K562 (cell line): ENCODE measurements at regions not wholly inside any gene's neighbourhood (a gene's known extent, or its start where the extent isn't known, plus 50 kb on each side); places are given as distances from the start of the nearest gene placed in this dataset.

Experiments used
- ATAC-seq: fragments of 200-7000 bp; cut with Tn5 transposase; 3 replicates; pipeline ENCODE4 v1.9.1; 2020; ENCODE audit warnings: moderate library complexity
- BruUV-seq: library from RNA; stranded (reverse); fragments of 400-500 nt; replicated peaks from 2 replicates; lab custom pipeline; 2021; lab: Mats Ljungman, UMichigan
- CTCF ChIA-PET: fragments of 300-600 bp; formaldehyde crosslinking; extraction: SDS; loops from one replicate; lab custom pipeline; 2021; ENCODE audit warnings: low intra/inter-chr PET ratio; lab: Yijun Ruan, JAX
- POLR2A ChIA-PET: fragments of 300-600, 350-650 bp; sonication (Branson Sonifier 250); formaldehyde crosslinking; extraction: SDS; loops from one replicate; lab custom pipeline; 2021; ENCODE audit warnings: antibody characterized with exemption, inconsistent platforms; lab: Yijun Ruan, JAX
- DNase-seq, 4 experiments: peaks; one replicate each; pipeline versions ENCODE4 v3.0.0 to v3.0.0-alpha.2; 2011 to 2018; ENCODE audit warnings: low spot score in 3 of 4, mixed read lengths in 3 of 4; ENCODE audit errors: extremely low read depth in 1 of 4
- FAIRE-seq: peaks from 2 replicates; lab custom pipeline; 2011; peaks lifted over from hg19 to GRCh38; lab: Jason Lieb, UNC
- H2AFZ ChIP-seq: 2 replicates; pipeline ENCODE4 v1.6.0; 2011; ENCODE audit warnings: low read depth, low read length, control low read depth, inconsistent platforms
- H3K27ac ChIP-seq: fragments of 200-600 bp; 3 replicates; pipeline ENCODE4 v1.8.0; 2011; ENCODE audit warnings: low read depth, mild to moderate bottlenecking, control low read depth, inconsistent platforms, low read length, moderate library complexity, mixed read lengths; ENCODE audit errors: extremely low read depth
- H3K27me3 ChIP-seq, 2 experiments: fragments of 300-600 bp in 1 of 2; 2 replicates in 1 of 2; 3 replicates in 1 of 2; pipeline versions ENCODE4 v1.6.0 to v1.8.0; 2011; ENCODE audit warnings: inconsistent platforms in 2 of 2, low read length in 2 of 2, mild to moderate bottlenecking in 1 of 2, mixed read lengths in 1 of 2, moderate library complexity in 1 of 2; ENCODE audit not compliant: control insufficient read depth in 2 of 2, insufficient read depth in 2 of 2
- H3K36me3 ChIP-seq: fragments of 300-600 bp; 3 replicates; pipeline ENCODE4 v1.8.0; 2011; ENCODE audit warnings: mild to moderate bottlenecking, low read length, inconsistent platforms; ENCODE audit not compliant: control insufficient read depth, insufficient read depth
- H3K4me1 ChIP-seq, 2 experiments: fragments of 200-600 bp in 1 of 2; replicated peaks in 1 of 2; 2 replicates in 1 of 2; 3 replicates in 1 of 2; pipeline versions ENCODE4 v1.5.1 to v1.8.0; 2011; ENCODE audit warnings: inconsistent platforms in 2 of 2, low read length in 2 of 2, mild to moderate bottlenecking in 1 of 2, mixed read lengths in 1 of 2, moderate library complexity in 1 of 2; ENCODE audit not compliant: control insufficient read depth in 2 of 2, insufficient read depth in 2 of 2
- H3K4me2 ChIP-seq: 2 replicates; pipeline ENCODE4 v1.6.1; 2011; ENCODE audit warnings: low read length, control low read depth, inconsistent platforms, mixed read lengths; ENCODE audit not compliant: insufficient read depth
- H3K4me3 ChIP-seq: fragments of 200-600 bp; sonication (generic), shearing (Covaris generic); 2 replicates; pipeline ENCODE4 v1.5.1; 2016; ENCODE audit warnings: control low read depth, inconsistent platforms
- H3K79me2 ChIP-seq: fragments of 200-600 bp; 3 replicates; pipeline ENCODE4 v1.8.0; 2011; ENCODE audit warnings: low read length, inconsistent platforms; ENCODE audit not compliant: control insufficient read depth, insufficient read depth
- H3K9ac ChIP-seq, 2 experiments: 2 replicates each; pipeline versions ENCODE4 v1.6.0 to v1.6.1; 2011; ENCODE audit warnings: low read depth in 2 of 2, low read length in 2 of 2, control low read depth in 1 of 2, inconsistent platforms in 1 of 2, mild to moderate bottlenecking in 1 of 2, mixed read lengths in 1 of 2; ENCODE audit not compliant: insufficient read depth in 1 of 2
- H3K9me1 ChIP-seq: one replicate; pipeline ENCODE4 v1.6.0; 2011; ENCODE audit warnings: inconsistent platforms, mild to moderate bottlenecking, low read length, moderate library complexity; ENCODE audit not compliant: control insufficient read depth, insufficient read depth
- H3K9me3 ChIP-seq: replicated peaks from 2 replicates; pipeline ENCODE4 v1.5.1; 2011; ENCODE audit warnings: low read depth, low read length, inconsistent platforms; ENCODE audit not compliant: control insufficient read depth, insufficient read depth
- H4K20me1 ChIP-seq: replicated peaks from 2 replicates; pipeline ENCODE4 v1.6.1; 2011; ENCODE audit warnings: low read length, inconsistent platforms, mixed read lengths; ENCODE audit not compliant: control insufficient read depth, insufficient read depth
- HLTF ChIP-seq: fragments of 450-650 bp; IDR thresholded peaks from 2 replicates; pipeline ENCODE4 v1.6.1; 2016
- KLF1 ChIP-seq: fragments of 450-650 bp; IDR thresholded peaks from 2 replicates; pipeline ENCODE4 v1.6.1; 2016; ENCODE audit warnings: missing genetic modification characterization, missing compliant biosample characterization
- POLR2G ChIP-seq: fragments of 200-400 bp; formaldehyde crosslinking; IDR thresholded peaks from 2 replicates; pipeline ENCODE4 v1.6.1; 2017; ENCODE audit warnings: low read depth, mild to moderate bottlenecking, antibody characterized with exemption, low read length, moderate library complexity
- WGBS: fragments of 100-300 bp; shearing (Covaris generic); methylation state at CpG from one replicate; pipeline ENCODE4 v1.1.6; 2016; ENCODE audit warnings: low coverage, mixed read lengths; ENCODE audit not compliant: insufficient coverage; ENCODE audit errors: missing lambda C conversion rate; 5-methylcytosine and 5-hydroxymethylcytosine counted together
- in situ Hi-C: fragments of 300-500 bp; cut with MboI; formaldehyde crosslinking; loops from 4 replicates; pipeline ENCODE4 v1.15.0; 2018; ENCODE audit warnings: inconsistent platforms, mixed read lengths
- intact Hi-C: fragments of 100-400 bp; cut with micrococcal nuclease; formaldehyde crosslinking; loops from 2 replicates; pipeline ENCODE4 v1.14.2; 2022
- TF ChIP-seq, protein P1 (sequence below), 2 experiments: fragments of 450-650 bp in 1 of 2; sonication (generic) in 1 of 2; formaldehyde crosslinking in 1 of 2; IDR thresholded peaks; 2 replicates each; pipeline versions ENCODE4 v1.7.1 to v1.9.0; 2016 to 2022; ENCODE audit warnings: inconsistent platforms in 1 of 2, mild to moderate bottlenecking in 1 of 2, missing genetic modification reagents in 1 of 2

- Histone ChIP-seq H3K4me3 (no peak overlapping the region), H2AFZ (no peak overlapping the region), H3K4me2 (no peak overlapping the region), H3K9ac (no peak overlapping the region), H3K27ac (no peak overlapping the region), H3K9me1 (no peaks in the 10 kb centered on the region), H3K9me3 (no peaks in the 10 kb centered on the region), H3K4me1 (peaks cover 0 to 5% of the 10 kb centered on the region in 2 experiments; a peak in 1 of 5 replicates), H3K27me3 (no peaks in the 10 kb centered on the region), H3K36me3 (peaks cover 7% of the 10 kb centered on the region; the same call in 2 of the 3 replicates), H3K79me2 (no peaks in the 10 kb centered on the region), H4K20me1 (no peaks in the 10 kb centered on the region)
- in situ Hi-C loops (no loop called here), intact Hi-C loops (loop anchor here (10.0 kb wide), 2 partner anchors 457 to 667 kb away; no protein-coding TSS in a partner anchor)
- DNase-seq (no peak), FAIRE-seq (no peak), ATAC-seq (peak; percentile 38)
- no TSS peak for BruUV-seq
- CTCF ChIA-PET = no interaction called here
- peak; percentile 42; the same call in 1 of the 2 replicates for TF ChIP-seq POLR2G
- no peak for TF ChIP-seq KLF1 (tag)
- 92% methylated on average over 13 of the region's 16 CpGs for WGBS
- POLR2A ChIA-PET = no interaction called here
These were observed 185.3 kb upstream of the NUDT6 start for GRCh38 chr4:123107444-123108252.

GRCh38 chr4:123109139-123109538 lies 186.7 kb upstream of the NUDT6 start:
- DNase-seq (no peak), ATAC-seq (no peak), FAIRE-seq (no peak)
- H3K9ac ChIP-seq = no peak overlapping the region
- H3K9me1 ChIP-seq = no peaks in the 10 kb centered on the region
- H3K27me3 ChIP-seq = no peaks in the 10 kb centered on the region
- WGBS = 43% methylated on average over 2 of the region's 2 CpGs
- ChIA-PET CTCF (no interaction called here), POLR2A (no interaction called here)
- no peaks in the 10 kb centered on the region for H4K20me1 ChIP-seq
- no peak overlapping the region for H2AFZ ChIP-seq
- no peak overlapping the region for H3K4me2 ChIP-seq
- H3K4me1 ChIP-seq = peaks cover 0 to 5% of the 10 kb centered on the region in 2 experiments; a peak in 1 of 5 replicates
- no peak overlapping the region for H3K27ac ChIP-seq
- BruUV-seq = no TSS peak
- no peaks in the 10 kb centered on the region for H3K9me3 ChIP-seq
- no peak for TF ChIP-seq HLTF
- TF ChIP-seq, protein P1, sequence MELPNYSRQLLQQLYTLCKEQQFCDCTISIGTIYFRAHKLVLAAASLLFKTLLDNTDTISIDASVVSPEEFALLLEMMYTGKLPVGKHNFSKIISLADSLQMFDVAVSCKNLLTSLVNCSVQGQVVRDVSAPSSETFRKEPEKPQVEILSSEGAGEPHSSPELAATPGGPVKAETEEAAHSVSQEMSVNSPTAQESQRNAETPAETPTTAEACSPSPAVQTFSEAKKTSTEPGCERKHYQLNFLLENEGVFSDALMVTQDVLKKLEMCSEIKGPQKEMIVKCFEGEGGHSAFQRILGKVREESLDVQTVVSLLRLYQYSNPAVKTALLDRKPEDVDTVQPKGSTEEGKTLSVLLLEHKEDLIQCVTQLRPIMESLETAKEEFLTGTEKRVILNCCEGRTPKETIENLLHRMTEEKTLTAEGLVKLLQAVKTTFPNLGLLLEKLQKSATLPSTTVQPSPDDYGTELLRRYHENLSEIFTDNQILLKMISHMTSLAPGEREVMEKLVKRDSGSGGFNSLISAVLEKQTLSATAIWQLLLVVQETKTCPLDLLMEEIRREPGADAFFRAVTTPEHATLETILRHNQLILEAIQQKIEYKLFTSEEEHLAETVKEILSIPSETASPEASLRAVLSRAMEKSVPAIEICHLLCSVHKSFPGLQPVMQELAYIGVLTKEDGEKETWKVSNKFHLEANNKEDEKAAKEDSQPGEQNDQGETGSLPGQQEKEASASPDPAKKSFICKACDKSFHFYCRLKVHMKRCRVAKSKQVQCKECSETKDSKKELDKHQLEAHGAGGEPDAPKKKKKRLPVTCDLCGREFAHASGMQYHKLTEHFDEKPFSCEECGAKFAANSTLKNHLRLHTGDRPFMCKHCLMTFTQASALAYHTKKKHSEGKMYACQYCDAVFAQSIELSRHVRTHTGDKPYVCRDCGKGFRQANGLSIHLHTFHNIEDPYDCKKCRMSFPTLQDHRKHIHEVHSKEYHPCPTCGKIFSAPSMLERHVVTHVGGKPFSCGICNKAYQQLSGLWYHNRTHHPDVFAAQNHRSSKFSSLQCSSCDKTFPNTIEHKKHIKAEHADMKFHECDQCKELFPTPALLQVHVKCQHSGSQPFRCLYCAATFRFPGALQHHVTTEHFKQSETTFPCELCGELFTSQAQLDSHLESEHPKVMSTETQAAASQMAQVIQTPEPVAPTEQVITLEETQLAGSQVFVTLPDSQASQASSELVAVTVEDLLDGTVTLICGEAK (IDR thresholded peaks at IDR 0.05) = peak; percentile 89
- TF ChIP-seq, protein P1 (CRISPR knock-in tag; IDR thresholded peaks at IDR 0.05) = peak; percentile 63; the same call in 1 of the 2 replicates
- intact Hi-C loops = loop anchor here (10.0 kb wide), 2 partner anchors 456 to 666 kb away; no protein-coding TSS in a partner anchor
- H3K36me3 ChIP-seq = peaks cover 7% of the 10 kb centered on the region; the same call in 2 of the 3 replicates
- in situ Hi-C loops = no loop called here
- H3K79me2 ChIP-seq = no peaks in the 10 kb centered on the region
- H3K4me3 ChIP-seq = no peak overlapping the region
